H1 (cell line): ENCODE measurements at regions not wholly inside any gene's neighbourhood (a gene's known extent, or its start where the extent isn't known, plus 50 kb on each side); places are given as distances from the start of the nearest gene placed in this dataset.

Source experiments
- CTCF ChIA-PET: fragments of 300-600 bp; sonication (Branson Sonifier 250); formaldehyde crosslinking; loops from one replicate; lab custom pipeline; 2021; ENCODE audit not compliant: partially characterized antibody; lab: Charles Lee
- POLR2A ChIA-PET: fragments of 300-600 bp; sonication (Branson Sonifier 250); formaldehyde crosslinking; loops from one replicate; lab custom pipeline; 2021; ENCODE audit warnings: inconsistent platforms; ENCODE audit not compliant: partially characterized antibody; lab: Charles Lee
- DNase-seq, 2 experiments: peaks; one replicate each; pipeline versions ENCODE4 v3.0.0 to v3.0.0-alpha.2; 2010 to 2022; ENCODE audit warnings: low spot score in 2 of 2, low read depth in 1 of 2, mixed read lengths in 1 of 2
- FAIRE-seq: peaks from 2 replicates; lab custom pipeline; 2011; peaks lifted over from hg19 to GRCh38; lab: Jason Lieb, UNC
- H2AFZ ChIP-seq: 2 replicates; pipeline ENCODE4 v1.8.1; 2012; ENCODE audit warnings: low read length, inconsistent platforms
- H2AK5ac ChIP-seq: 2 replicates; pipeline ENCODE4 v1.6.1; 2013; ENCODE audit warnings: low read depth, low read length
- H2BK120ac ChIP-seq: replicated peaks from 2 replicates; pipeline ENCODE3; 2013; ENCODE audit warnings: low read depth, low read length, inconsistent platforms
- H2BK12ac ChIP-seq: 2 replicates; pipeline ENCODE4 v1.6.1; 2013; ENCODE audit warnings: low read depth, low read length
- H2BK15ac ChIP-seq: 2 replicates; pipeline ENCODE4 v1.6.1; 2013; ENCODE audit warnings: low read length
- H2BK20ac ChIP-seq: 2 replicates; pipeline ENCODE4 v1.6.1; 2013; ENCODE audit warnings: low read length
- H2BK5ac ChIP-seq: 2 replicates; pipeline ENCODE4 v1.6.1; 2013; ENCODE audit warnings: low read depth, low read length
- H3K14ac ChIP-seq: 2 replicates; pipeline ENCODE4 v1.6.1; 2013; ENCODE audit warnings: inconsistent platforms; ENCODE audit not compliant: insufficient read length
- H3K18ac ChIP-seq: 2 replicates; pipeline ENCODE4 v1.6.1; 2013; ENCODE audit warnings: low read length; ENCODE audit errors: extremely low read depth
- H3K23ac ChIP-seq: 2 replicates; pipeline ENCODE4 v1.6.1; 2013; ENCODE audit warnings: inconsistent platforms; ENCODE audit not compliant: insufficient read length
- H3K23me2 ChIP-seq: 2 replicates; pipeline ENCODE4 v1.6.1; 2013; ENCODE audit warnings: low read depth, low read length
- H3K27ac ChIP-seq: 2 replicates; pipeline ENCODE4 v1.6.1; 2011; ENCODE audit warnings: low read depth, low read length, inconsistent platforms
- H3K27me3 ChIP-seq, 4 experiments: replicated peaks in 1 of 4; 1 replicate in 1 of 4; 2 replicates in 3 of 4; pipeline versions ENCODE4 v1.6.1 to v1.8.1; 2011 to 2013; ENCODE audit warnings: low read length in 3 of 4, mild to moderate bottlenecking in 3 of 4, inconsistent platforms in 2 of 4, mixed read lengths in 2 of 4, moderate library complexity in 1 of 4; ENCODE audit not compliant: control insufficient read depth in 3 of 4, insufficient read depth in 3 of 4; ENCODE audit errors: extremely low read depth in 1 of 4
- H3K36me3 ChIP-seq, 4 experiments: 2 replicates each; pipeline versions ENCODE4 v1.6.1 to v1.8.1; 2011 to 2013; ENCODE audit warnings: mild to moderate bottlenecking in 4 of 4, low read length in 3 of 4, moderate library complexity in 2 of 4, control low read depth in 1 of 4, inconsistent platforms in 1 of 4; ENCODE audit not compliant: insufficient read depth in 4 of 4, control insufficient read depth in 2 of 4
- H3K4ac ChIP-seq: replicated peaks from 2 replicates; pipeline ENCODE3; 2013; ENCODE audit warnings: low read length, low read depth, mixed read lengths, inconsistent platforms; ENCODE audit not compliant: insufficient read length
- H3K4me1 ChIP-seq, 4 experiments: replicated peaks in 1 of 4; 1 replicate in 1 of 4; 2 replicates in 3 of 4; pipeline versions ENCODE4 v1.6.1 to v1.8.1; 2011 to 2013; ENCODE audit warnings: low read length in 3 of 4, inconsistent platforms in 2 of 4, mixed read lengths in 1 of 4; ENCODE audit not compliant: insufficient read depth in 4 of 4, control insufficient read depth in 3 of 4
- H3K4me2 ChIP-seq, 2 experiments: 2 replicates each; pipeline versions ENCODE4 v1.6.1 to v1.8.1; 2011 to 2013; ENCODE audit warnings: low read depth in 2 of 2, low read length in 2 of 2, control low read depth in 1 of 2, inconsistent platforms in 1 of 2, mild to moderate bottlenecking in 1 of 2; ENCODE audit not compliant: insufficient read depth in 1 of 2
- H3K4me3 ChIP-seq, 4 experiments: fragments of 200-600, 300-600 bp in 1 of 4; sonication (generic), shearing (Covaris generic), sonication (Bioruptor Twin) in 1 of 4; 2 replicates each; pipeline versions ENCODE4 v1.5.1 to v1.8.1; 2011 to 2016; ENCODE audit warnings: low read length in 4 of 4, low read depth in 3 of 4, control low read depth in 2 of 4, inconsistent platforms in 2 of 4, mild to moderate bottlenecking in 2 of 4, mixed read lengths in 1 of 4, moderate library complexity in 1 of 4; ENCODE audit not compliant: insufficient read depth in 2 of 4; ENCODE audit errors: extremely low read depth in 1 of 4
- H3K56ac ChIP-seq: replicated peaks from 2 replicates; pipeline ENCODE3; 2013; ENCODE audit warnings: low read depth, mild to moderate bottlenecking, mixed read lengths, low read length, inconsistent platforms; ENCODE audit not compliant: insufficient read length
- H3K79me1 ChIP-seq: 2 replicates; pipeline ENCODE4 v1.6.1; 2013; ENCODE audit warnings: low read depth, low read length, control low read depth
- H3K79me2 ChIP-seq, 2 experiments: 2 replicates each; pipeline versions ENCODE4 v1.6.1 to v1.8.1; 2012 to 2013; ENCODE audit warnings: low read length in 2 of 2, mild to moderate bottlenecking in 2 of 2, inconsistent platforms in 1 of 2; ENCODE audit not compliant: insufficient read depth in 2 of 2, control insufficient read depth in 1 of 2
- H3K9ac ChIP-seq, 4 experiments: replicated peaks in 1 of 4; 1 replicate in 1 of 4; 2 replicates in 3 of 4; pipeline versions ENCODE4 v1.6.1 to v1.8.1; 2011 to 2013; ENCODE audit warnings: low read depth in 3 of 4, low read length in 3 of 4, control low read depth in 2 of 4, mild to moderate bottlenecking in 2 of 4, moderate library complexity in 2 of 4, inconsistent platforms in 1 of 4; ENCODE audit errors: extremely low read depth in 1 of 4
- H3K9me3 ChIP-seq, 2 experiments: 2 replicates each; pipeline versions ENCODE4 v1.6.1 to v1.8.1; 2012 to 2013; ENCODE audit warnings: mild to moderate bottlenecking in 2 of 2, moderate library complexity in 2 of 2, control low read depth in 1 of 2, inconsistent platforms in 1 of 2, low read depth in 1 of 2, low read length in 1 of 2, mixed read lengths in 1 of 2; ENCODE audit not compliant: insufficient read depth in 2 of 2
- H4K20me1 ChIP-seq, 2 experiments: replicated peaks in 1 of 2; 2 replicates each; pipeline versions ENCODE3 to v1.8.1; 2011 to 2013; ENCODE audit warnings: inconsistent platforms in 2 of 2, low read length in 2 of 2, mild to moderate bottlenecking in 1 of 2; ENCODE audit not compliant: insufficient read depth in 2 of 2, control insufficient read depth in 1 of 2
- H4K5ac ChIP-seq: 2 replicates; pipeline ENCODE4 v1.6.1; 2013; ENCODE audit warnings: low read length, low read depth, mixed read lengths, inconsistent platforms; ENCODE audit not compliant: insufficient read length
- H4K8ac ChIP-seq: 2 replicates; pipeline ENCODE4 v1.8.0; 2013; ENCODE audit warnings: mild to moderate bottlenecking, moderate library complexity, low read length, inconsistent platforms; ENCODE audit not compliant: insufficient read depth; ENCODE audit errors: extremely low read depth
- H4K91ac ChIP-seq: replicated peaks from 2 replicates; pipeline ENCODE3; 2013; ENCODE audit warnings: low read length, mixed read lengths, inconsistent platforms; ENCODE audit not compliant: insufficient read length
- BRCA1 ChIP-seq: IDR thresholded peaks from 2 replicates; pipeline ENCODE4 v1.6.1; 2012; ENCODE audit warnings: low read depth, low read length, improper control_type of control experiment
- TAF7 ChIP-seq: optimal IDR thresholded peaks from 2 replicates; pipeline ENCODE3; 2011; ENCODE audit warnings: low read depth, mild to moderate bottlenecking, inconsistent platforms, low read length, moderate library complexity, borderline replicate concordance
- WGBS, 2 experiments: shearing (Covaris generic) in 1 of 2; methylation state at CpG; one replicate each; pipeline versions ENCODE4 v1.1.6 to v1.1.7; 2013 to 2015; ENCODE audit warnings: low lambda C conversion rate in 2 of 2, mixed read lengths in 2 of 2, inconsistent platforms in 1 of 2, low coverage in 1 of 2, missing lambda C conversion rate in 1 of 2; ENCODE audit not compliant: insufficient replicate concordance in 2 of 2, insufficient coverage in 1 of 2, insufficient read length in 1 of 2; ENCODE audit errors: extremely low coverage in 1 of 2, missing lambda C conversion rate in 1 of 2; 5-methylcytosine and 5-hydroxymethylcytosine counted together

DNA sequence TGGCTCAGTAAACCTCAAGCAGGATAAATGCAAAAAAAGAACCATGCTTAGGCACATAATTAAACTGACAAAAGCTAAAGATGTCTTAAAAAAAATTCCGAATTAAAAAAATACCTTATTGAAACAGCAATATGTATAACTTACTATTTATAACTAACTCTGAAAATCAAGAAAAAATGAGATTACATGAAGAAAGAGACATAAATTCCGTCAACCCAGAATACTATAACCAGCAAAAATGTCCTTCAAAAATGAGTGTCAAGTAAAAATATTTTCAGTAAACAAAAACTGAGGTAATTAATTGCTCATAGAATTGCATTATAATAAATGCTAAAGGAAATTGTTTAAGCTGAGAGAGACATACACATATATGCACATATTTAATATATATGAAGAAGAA lies 474.5 kb upstream of the SYT4 start:
- Histone ChIP-seq H4K20me1 (no peaks in the 10 kb centered on the region), H2BK120ac (no peak overlapping the region), H2BK12ac (no peak overlapping the region), H3K4me3 (no peak overlapping the region), H3K14ac (no peak overlapping the region), H3K4me1 (no peaks in the 10 kb centered on the region), H3K4ac (no peak overlapping the region), H3K4me2 (no peak overlapping the region), H3K79me2 (no peaks in the 10 kb centered on the region), H2AK5ac (no peak overlapping the region), H3K56ac (no peak overlapping the region), H2BK5ac (no peak overlapping the region), H4K5ac (no peak overlapping the region), H3K9ac (no peak overlapping the region), H3K23ac (no peak overlapping the region), H3K36me3 (no peaks in the 10 kb centered on the region), H3K27ac (no peak overlapping the region), H2AFZ (no peak overlapping the region), H3K18ac (no peak overlapping the region), H3K23me2 (no peaks in the 10 kb centered on the region), H3K9me3 (no peaks in the 10 kb centered on the region; a peak in 1 of 4 replicates), H3K27me3 (no peaks in the 10 kb centered on the region; a peak in 1 of 7 replicates), H3K79me1 (no peaks in the 10 kb centered on the region), H2BK20ac (no peak overlapping the region), H4K8ac (no peak overlapping the region), H2BK15ac (no peak overlapping the region), H4K91ac (no peak overlapping the region)
- TF ChIP-seq TAF7 (no peak), BRCA1 (no peak)
- no peak for FAIRE-seq
- ChIA-PET CTCF (no interaction called here), POLR2A (no interaction called here)
- WGBS, 2 experiments = 63% methylated on average over 2 of the region's 2 CpGs; no CpG with 5 or more reads in 1 of the 2 experiments
- no peak for DNase-seq
